A673 (cell line): ENCODE measurements at regions not wholly inside any gene's neighbourhood (a gene's known extent, or its start where the extent isn't known, plus 50 kb on each side); places are given as distances from the start of the nearest gene placed in this dataset.

Experiments used
- BruUV-seq: library from RNA; stranded (reverse); fragments of 400-500 nt; replicated peaks from 2 replicates; lab custom pipeline; 2021; lab: Mats Ljungman, UMichigan
- CTCF ChIA-PET: fragments of 300-600 bp; sonication (Branson Sonifier 250); formaldehyde crosslinking; loops from one replicate; lab custom pipeline; 2022; ENCODE audit warnings: antibody characterized with exemption; lab: Charles Lee
- POLR2A ChIA-PET: fragments of 300-600 bp; sonication (Branson Sonifier 250); formaldehyde crosslinking; loops from one replicate; lab custom pipeline; 2022; ENCODE audit warnings: antibody characterized with exemption; ENCODE audit not compliant: low non-redundant PET; lab: Charles Lee
- DNase-seq: peaks from one replicate; pipeline ENCODE4 v3.0.0-alpha.2; 2015; ENCODE audit warnings: low spot score
- H3K27ac ChIP-seq: fragments of 200-600 bp; sonication (generic); 2 replicates; pipeline ENCODE4 v1.5.1; 2016; ENCODE audit warnings: mixed run types, low read depth, mild to moderate bottlenecking, mixed read lengths, antibody characterized with exemption, low read length; ENCODE audit not compliant: poor library complexity, severe bottlenecking
- H3K27me3 ChIP-seq: fragments of 200-600 bp; sonication (generic); replicated peaks from 2 replicates; pipeline ENCODE4 v1.6.1; 2017; ENCODE audit warnings: mixed run types, low read depth, mild to moderate bottlenecking, mixed read lengths, antibody characterized with exemption, low read length; ENCODE audit not compliant: insufficient read depth, poor library complexity
- H3K36me3 ChIP-seq: fragments of 200-600 bp; sonication (generic); 2 replicates; pipeline ENCODE4 v1.6.1; 2016; ENCODE audit warnings: mixed run types, mild to moderate bottlenecking, mixed read lengths, antibody characterized with exemption, low read length; ENCODE audit not compliant: insufficient read depth, poor library complexity, severe bottlenecking
- H3K4me1 ChIP-seq: fragments of 200-600 bp; sonication (generic); 2 replicates; pipeline ENCODE4 v1.6.1; 2017; ENCODE audit warnings: mixed run types, mild to moderate bottlenecking, mixed read lengths, antibody characterized with exemption, low read length; ENCODE audit not compliant: insufficient read depth, poor library complexity, severe bottlenecking
- H3K4me3 ChIP-seq: fragments of 200-600 bp; sonication (generic); 2 replicates; pipeline ENCODE4 v1.5.1; 2016; ENCODE audit warnings: low read depth, mixed run types, mild to moderate bottlenecking, mixed read lengths, low read length; ENCODE audit not compliant: poor library complexity, severe bottlenecking
- H3K9me3 ChIP-seq: fragments of 200-600 bp; sonication (generic); 2 replicates; pipeline ENCODE4 v1.6.1; 2016; ENCODE audit warnings: mixed run types, low read depth, mild to moderate bottlenecking, mixed read lengths, antibody characterized with exemption, low read length; ENCODE audit not compliant: poor library complexity, severe bottlenecking
- EZH2 ChIP-seq: fragments of 200-600 bp; sonication (generic); IDR thresholded peaks from 2 replicates; pipeline ENCODE4 v1.6.1; 2017; ENCODE audit warnings: borderline replicate concordance, low read depth, mild to moderate bottlenecking, mixed read lengths, antibody characterized with exemption, low read length; ENCODE audit not compliant: poor library complexity, severe bottlenecking
- intact Hi-C: fragments of 100-400 bp; cut with micrococcal nuclease; formaldehyde crosslinking; loops from one replicate; pipeline ENCODE4 v1.10.0; 2022; ENCODE audit not compliant: unreplicated experiment
- TF ChIP-seq, protein P1 (sequence below): fragments of 300-800, 200-600 bp; sonication (generic); conservative IDR thresholded peaks from 2 replicates; pipeline ENCODE4 v1.5.1; 2017; ENCODE audit warnings: low read depth, mild to moderate bottlenecking, antibody characterized with exemption, low read length, moderate library complexity, mixed read lengths

DNA sequence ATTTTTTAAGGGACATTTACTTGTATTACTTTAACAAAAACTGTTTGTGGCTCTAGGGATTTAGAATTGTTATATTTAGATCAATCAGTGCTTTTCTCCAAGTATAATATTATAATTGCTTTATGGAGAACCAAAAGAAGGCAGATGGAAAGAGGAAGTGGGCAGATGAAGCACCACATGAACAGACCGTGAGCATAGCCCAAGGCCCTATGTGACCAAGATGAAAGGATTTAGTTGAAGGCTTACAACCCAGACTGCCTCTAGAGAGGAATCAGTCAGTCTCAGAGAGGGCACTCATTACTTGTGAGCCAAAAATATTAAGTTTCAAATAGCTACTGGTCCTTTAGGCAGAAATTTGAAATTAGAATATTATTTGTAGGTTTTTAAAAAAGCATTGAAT lies 102.3 kb upstream of the IMPG1 start:
- intact Hi-C loops: no loop called here
- no TSS peak for BruUV-seq
- CTCF ChIA-PET: no interaction called here
- POLR2A ChIA-PET: no interaction called here
- no peak for DNase-seq
- Histone ChIP-seq H3K4me1 (no peaks in the 10 kb centered on the region), H3K4me3 (no peak overlapping the region), H3K9me3 (peaks cover 17% of the 10 kb centered on the region), H3K27me3 (no peaks in the 10 kb centered on the region), H3K36me3 (no peaks in the 10 kb centered on the region), H3K27ac (no peak overlapping the region)
- TF ChIP-seq, protein P1, sequence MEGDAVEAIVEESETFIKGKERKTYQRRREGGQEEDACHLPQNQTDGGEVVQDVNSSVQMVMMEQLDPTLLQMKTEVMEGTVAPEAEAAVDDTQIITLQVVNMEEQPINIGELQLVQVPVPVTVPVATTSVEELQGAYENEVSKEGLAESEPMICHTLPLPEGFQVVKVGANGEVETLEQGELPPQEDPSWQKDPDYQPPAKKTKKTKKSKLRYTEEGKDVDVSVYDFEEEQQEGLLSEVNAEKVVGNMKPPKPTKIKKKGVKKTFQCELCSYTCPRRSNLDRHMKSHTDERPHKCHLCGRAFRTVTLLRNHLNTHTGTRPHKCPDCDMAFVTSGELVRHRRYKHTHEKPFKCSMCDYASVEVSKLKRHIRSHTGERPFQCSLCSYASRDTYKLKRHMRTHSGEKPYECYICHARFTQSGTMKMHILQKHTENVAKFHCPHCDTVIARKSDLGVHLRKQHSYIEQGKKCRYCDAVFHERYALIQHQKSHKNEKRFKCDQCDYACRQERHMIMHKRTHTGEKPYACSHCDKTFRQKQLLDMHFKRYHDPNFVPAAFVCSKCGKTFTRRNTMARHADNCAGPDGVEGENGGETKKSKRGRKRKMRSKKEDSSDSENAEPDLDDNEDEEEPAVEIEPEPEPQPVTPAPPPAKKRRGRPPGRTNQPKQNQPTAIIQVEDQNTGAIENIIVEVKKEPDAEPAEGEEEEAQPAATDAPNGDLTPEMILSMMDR: no peak
- TF ChIP-seq EZH2: no peak

DNA sequence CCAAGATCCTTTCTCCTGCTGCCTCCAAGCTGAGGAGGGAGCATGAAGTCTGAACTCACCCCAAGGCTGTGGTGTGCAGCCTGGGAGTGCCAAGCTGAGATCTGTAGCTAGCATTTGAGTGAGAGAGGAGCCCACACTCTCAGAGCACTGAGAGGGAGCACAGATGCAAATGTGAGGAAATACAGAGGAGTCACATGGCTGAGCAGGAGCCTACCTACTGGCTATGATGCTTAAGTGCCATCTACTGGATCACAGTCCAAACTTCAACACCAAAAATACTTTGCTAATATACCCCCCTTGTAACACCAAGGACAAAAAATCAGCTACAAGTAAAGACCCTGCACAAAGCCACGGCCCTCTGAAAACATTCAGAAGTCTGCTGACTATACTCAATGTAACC lies 94.4 kb upstream of the IMPG1 start:
- DNase-seq: no peak
- TF ChIP-seq, protein P1: no peak
- TF ChIP-seq EZH2: no peak
- Histone ChIP-seq H3K36me3 (no peaks in the 10 kb centered on the region), H3K4me3 (no peak overlapping the region), H3K9me3 (peaks cover 30% of the 10 kb centered on the region), H3K27me3 (no peaks in the 10 kb centered on the region), H3K27ac (no peak overlapping the region), H3K4me1 (no peaks in the 10 kb centered on the region)
- intact Hi-C loops: no loop called here
- ChIA-PET CTCF (no interaction called here), POLR2A (no interaction called here)
- BruUV-seq: no TSS peak

DNA sequence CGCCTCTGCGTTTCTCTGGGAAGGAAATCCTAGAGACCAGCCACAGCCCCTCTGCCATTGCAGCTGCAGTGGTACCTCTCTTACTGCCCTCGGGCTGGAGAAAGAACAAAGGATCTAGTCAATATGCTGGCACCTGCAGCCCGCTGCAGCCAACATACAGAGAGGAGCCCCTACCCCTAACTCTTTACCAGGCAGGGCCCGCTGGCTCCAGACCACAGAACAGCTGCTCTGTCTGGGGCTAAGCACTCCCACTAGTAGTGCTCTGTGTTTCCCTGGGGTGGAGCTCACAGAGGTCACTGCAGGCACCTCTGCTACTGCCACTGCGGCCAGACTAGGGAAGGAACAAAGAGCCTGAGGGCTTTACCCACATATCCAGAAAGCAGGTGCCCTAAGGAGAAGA lies 93.8 kb upstream of the IMPG1 start:
- no TSS peak for BruUV-seq
- DNase-seq: no peak
- Histone ChIP-seq H3K27ac (no peak overlapping the region), H3K4me3 (no peak overlapping the region), H3K36me3 (no peaks in the 10 kb centered on the region), H3K9me3 (peaks cover 30% of the 10 kb centered on the region), H3K27me3 (no peaks in the 10 kb centered on the region), H3K4me1 (no peaks in the 10 kb centered on the region)
- ChIA-PET CTCF (no interaction called here), POLR2A (no interaction called here)
- intact Hi-C loops: no loop called here
- TF ChIP-seq, protein P1: no peak
- TF ChIP-seq EZH2: no peak
